CD4-positive, alpha-beta T cell treated with Interleukin-4 for 1 hour (primary cell): ENCODE measurements at regions not wholly inside any gene's neighbourhood (a gene's known extent, or its start where the extent isn't known, plus 50 kb on each side); places are given as distances from the start of the nearest gene placed in this dataset.
"Not testable (repeated sequence)": the region's sequence is repeated elsewhere in the genome, so short reads cannot be mapped to it uniquely, and the experiment has no call there.

Experiments used
- DNase-seq, 2 donors: peaks; one replicate each; pipeline ENCODE4 v3.0.0-alpha.2; 2020 to 2022

DNA sequence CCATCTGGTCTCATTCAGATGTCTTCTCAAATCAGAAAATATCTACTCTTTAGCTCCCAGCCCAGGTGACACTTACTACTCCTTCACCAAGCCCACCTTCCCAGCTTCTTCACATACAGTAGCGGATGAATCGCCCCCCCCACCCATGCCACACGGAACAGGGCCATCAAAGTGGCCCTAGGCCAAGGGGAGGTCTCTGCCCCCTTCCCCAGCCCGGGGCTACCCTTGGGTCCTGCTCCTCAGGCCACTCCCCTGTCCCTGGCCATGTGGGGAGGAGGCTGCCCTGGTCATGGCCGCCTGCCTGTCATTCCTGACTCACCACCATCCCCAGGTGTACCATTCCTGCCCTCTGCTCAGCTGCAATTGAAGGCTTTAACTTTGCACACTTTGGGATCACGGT, 142.8 kb downstream of the NECTIN1 start:
- no peak for DNase-seq

DNA sequence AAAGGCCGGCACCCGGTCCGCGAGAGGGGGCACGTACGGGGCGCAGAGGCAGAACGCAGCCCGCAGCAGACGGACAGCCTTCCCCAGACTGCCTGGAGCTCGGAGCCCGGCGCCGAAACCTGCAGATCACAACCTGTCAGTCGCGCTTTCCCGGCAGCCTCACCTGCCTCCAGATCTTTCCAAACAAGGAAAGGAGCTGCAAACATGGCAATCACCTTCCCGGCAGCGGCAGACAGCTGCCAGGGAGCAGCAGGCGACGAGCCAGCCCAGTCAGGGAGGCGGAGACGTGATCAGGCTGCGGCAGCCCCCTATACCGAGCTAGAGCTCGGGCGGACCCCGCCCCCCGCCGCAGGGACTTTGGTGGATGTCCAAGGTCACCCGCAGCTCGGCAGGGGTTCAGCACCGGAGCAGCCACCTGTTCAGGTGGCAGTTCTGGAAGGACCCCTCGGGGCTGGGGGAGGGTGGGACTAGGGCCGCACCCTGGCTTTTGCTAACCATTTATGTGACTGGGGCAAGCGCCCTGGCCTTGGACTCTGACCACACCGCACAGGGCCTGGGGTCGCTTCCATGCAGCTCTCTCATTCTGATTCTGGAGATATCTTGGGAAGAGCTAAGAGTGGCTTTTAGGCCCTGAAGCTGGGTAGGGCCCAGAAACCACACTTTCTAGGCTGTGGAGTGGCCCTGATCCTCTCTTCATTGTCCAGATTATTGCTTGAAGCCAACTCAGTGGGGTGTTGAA, 143.8 kb downstream of the NECTIN1 start:
- DNase-seq, result no peak

DNA sequence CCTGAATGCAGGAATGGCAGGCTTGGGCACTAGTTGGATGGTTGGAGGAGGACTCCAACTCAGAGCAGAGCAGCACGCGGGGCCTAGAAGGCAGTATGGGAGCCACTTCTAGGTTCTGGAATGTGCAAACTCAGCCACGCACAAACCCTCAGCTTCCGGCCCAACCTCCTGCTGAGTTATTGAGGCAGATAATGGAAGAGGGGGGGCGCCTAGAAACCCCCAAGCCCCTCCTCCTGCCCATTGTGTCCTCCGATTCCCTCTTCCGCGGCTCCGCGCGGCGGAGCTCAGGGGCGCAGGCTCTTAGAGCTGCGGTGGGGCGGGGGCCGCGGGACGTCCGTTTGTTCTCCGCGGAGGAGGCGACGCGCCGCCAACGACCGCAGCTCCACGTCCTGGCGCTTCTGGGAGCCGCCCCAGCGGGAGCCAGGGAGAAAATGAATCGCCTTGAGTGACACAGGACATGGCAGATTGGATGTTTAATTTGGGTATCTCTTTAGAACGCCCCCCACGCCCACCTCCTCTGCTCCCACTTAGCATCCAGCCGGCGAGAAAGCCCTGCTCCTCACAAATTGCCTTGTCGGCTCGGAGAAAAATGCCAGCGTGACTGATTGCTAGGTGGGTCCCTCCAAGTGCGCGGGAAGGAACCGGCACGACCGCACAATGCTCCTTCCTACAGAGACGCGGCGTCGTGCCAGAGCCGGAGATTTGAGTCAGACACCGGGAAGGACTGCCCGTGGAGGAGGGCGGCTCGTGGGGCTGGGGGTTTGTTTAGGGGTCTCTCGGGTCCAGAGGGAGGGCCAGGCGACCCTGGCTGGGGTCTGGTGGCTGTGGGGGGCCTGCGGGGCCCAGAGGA, 144.6 kb downstream of the NECTIN1 start:
- DNase-seq, result no peak

DNA sequence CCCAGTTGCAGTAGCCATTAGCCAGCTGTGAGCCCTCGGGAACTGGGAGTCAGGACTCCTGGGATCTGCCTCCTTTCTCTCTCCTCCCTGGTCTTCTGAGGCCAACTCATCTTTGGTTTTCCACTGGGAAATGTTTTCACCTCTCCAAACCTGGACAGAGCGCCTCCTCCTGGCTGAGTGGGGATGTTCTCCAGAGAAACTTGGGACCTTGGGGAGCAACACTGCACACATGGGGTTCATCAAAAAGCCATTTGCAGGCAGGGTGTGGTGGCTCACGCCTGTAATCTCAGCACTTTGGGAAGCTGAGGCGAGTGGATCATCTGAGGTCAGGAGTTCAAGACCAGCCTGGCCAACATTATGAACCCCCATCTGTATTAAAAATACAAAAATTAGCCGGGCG, 145.4 kb downstream of the NECTIN1 start:
- no peak for DNase-seq

DNA sequence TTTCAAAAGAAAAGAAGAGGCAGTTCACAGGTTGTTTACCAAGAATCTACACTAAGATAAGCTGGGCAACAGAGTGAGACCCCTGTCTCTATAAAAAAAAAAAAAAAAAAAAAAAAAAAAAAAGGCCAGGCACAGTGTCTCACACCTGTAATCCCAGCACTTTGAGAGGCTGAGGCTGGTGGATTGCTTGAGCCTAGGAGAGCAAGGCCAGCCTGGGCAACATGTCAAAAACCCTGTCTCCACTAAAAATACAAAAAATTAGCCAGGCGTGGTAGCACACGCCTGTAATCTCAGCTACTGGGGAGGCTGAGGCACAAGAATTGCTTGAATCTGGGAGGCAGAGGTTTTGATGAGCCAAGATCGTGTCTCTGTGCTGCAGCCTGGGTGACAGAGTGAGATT, 147.6 kb downstream of the NECTIN1 start:
- not testable (repeated sequence) for DNase-seq

DNA sequence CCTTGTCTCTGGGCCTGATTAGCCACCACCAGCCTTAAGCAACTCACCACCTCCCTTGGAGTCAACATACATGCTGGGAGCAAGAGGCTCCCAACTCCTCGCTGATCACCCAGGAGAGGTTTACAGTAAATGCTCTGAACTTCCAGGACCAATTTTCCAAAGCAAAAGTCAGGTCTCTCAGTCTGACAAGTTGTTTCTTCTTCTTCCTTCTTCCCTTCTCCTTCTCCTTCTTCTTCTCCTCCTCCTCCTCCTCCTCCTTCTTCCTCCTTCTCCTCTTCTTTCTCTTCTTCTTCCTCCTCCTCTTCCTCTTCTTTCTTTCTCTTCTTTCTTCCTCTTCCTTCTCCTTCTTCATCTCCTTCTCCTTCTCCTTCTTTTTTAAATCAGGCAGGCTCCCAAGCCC, 148.2 kb downstream of the NECTIN1 start:
- DNase-seq, result no peak

DNA sequence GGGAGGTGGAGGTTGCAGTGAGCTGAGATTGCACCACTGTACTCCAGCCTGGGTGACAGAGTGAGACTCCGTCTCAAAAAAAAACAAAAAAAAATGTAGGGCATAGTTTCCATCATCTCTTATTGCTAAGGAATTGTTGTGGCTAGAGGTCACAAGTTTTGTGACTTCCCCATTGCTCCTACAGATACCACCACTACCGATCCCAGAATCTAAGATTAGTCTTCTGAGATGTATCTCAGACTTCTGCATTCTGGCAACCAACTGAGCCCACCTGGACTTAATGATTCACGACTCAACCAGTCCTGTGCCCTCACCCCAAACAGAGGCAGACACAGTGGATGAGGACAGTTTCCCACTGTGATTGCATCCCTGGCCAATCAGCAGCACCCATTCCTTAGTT, 148.9 kb downstream of the NECTIN1 start:
- no peak for DNase-seq

DNA sequence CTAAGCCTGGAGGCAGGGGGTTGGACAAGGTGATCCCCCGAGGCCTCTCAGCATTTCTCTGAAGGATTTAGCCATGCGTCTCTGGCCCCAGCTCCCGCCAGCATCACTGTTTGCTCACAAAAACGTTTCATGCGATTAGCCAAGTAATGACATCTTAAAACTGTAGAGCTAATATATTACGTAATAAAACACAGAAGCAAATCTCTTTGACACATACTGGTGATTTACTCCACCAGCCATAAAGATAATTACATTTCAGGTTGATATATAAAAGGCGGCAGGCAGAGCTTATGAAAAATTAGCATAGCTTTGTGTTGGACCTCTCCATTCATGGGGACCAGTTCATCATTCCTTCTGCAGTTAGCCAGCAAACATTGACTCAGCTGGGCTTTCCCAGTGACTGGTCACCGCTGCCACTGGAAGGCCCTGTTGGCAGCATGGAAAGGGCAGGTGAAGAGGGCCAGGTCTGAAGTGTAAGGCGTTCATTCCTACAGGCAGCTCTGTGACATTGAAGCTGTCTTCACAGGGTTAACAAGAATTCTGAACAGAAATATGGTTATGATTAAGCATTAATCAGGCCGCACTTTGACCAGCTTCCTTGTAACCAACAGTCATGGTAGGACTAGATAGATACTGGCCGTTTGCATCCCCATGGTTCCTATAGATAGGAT, 150.3 kb downstream of the NECTIN1 start:
- DNase-seq, result no peak

DNA sequence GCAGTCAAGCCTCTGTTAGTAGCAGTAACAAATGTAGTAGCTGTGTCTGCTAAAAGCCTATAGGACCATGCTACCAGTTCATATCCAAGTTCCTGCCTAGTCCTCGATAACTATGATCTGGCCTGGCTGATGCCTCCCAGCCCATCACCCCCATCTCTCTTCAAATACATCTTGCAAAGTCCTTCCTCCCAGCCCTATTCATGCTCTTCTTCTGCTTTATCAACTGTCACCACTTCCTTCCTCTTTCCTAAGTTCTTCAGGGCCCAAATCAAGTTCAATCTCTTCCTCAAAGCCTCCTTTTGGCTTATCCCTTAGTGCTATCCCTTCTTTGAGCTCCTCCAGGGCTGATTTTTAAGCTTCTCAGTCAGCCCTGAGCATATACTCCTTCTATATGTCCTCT, 150.9 kb upstream of the THY1 start:
- no peak for DNase-seq

DNA sequence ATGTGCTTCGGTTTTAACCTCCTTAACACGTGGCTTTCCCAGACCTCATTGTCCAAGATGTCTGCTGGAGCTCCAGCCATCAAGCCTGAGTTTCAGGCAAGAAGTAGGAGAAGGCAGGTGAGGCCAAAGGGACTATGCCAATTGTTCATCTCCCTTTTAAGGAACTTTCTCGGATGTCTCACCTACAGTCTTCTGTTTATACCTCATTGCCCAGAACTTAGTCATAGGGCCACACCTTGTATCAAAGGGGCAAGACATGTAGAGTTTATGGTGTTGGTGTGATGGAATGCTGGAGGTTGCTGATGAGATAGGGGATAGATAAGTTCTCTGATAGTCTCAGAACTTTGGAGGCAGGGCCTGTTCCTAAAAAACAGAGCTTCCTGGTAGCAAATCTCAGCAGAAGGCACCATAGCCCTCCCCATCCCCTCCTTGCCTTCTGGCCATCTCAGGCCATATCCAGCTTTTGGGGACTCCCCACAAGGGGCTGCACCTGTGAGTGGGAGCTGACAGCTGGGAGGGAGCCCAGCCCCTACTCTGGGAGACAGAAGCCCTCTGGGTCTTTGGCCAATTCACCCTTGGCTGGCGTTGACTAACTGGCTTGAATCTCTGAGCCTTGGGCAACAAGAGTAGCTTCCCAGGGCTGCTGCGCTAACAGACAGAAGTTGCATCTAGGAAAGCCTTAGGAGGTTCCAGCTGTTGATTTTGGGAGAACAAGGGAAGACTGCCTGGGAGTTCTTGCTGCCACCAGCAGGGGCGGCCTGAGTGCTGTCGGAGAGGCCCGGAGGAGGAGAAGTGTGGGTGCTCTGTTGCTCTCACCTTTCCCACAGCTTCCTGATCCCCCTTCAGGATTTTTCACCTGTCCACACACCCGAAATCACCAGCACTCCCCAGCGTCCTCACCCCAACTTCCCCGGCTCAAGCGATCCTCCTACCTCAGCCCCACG, 149.8 kb upstream of the THY1 start:
- DNase-seq, result no peak

DNA sequence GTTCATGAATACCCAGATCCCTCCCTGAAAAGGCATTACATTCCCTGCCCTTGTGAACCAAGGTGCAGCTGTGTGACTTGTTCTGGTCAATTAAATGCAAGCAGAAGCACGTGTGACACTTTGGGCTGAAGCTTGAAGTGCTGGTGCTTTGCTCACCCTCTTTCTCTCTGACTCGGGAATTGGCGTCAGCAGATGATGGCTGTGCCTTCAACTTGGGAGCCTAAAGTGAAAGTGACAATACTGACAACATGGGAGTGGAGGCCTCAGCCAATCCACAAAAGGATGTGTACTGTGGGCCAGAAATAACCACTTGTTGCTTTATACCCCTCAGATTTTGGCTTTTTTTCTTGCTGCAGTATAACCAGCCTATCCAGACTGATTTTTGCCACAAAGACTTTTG, 148.3 kb upstream of the THY1 start:
- no peak for DNase-seq

DNA sequence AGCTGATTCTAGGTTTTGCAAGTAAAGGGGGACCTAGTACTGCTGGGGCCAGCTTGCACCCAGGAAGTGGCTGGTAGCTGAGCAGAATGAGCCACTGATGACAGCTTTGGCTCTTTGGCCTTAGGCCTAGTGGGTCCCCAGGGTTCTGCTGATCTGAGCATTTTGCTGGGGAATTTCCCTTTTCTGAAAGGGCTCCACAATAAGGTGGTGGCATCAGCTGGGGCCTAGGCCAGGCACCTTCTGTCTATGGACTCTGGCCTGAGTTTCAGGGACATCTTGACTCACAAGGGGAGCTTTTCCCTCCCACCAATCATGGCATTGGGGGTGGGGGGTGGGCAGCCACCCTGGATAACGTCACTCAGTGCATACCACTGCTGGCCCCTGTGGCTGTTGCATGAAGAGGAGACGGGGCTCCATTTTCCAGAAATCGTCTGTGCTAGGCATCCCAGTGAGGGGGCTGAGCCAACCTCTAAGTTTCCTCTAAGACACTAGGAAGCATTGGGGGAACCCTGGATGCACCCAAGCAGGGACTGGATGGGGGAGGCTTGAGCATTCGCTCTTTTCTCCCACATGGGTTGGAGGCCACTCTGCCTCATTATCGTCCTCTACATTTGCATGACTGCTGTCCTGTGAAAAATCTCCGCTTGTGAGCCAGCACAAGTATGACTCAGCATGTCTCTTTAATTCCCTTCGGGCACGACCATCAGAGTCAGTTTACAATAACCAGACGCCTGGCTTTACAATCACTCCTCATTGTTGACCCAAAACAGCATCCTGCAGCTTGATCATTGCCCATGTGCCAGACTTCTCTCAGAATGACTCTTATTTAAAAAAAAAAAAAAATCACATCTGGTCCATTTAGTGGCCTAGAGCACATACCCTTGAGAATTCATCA, 145.0 kb upstream of the THY1 start:
- DNase-seq, result no peak

DNA sequence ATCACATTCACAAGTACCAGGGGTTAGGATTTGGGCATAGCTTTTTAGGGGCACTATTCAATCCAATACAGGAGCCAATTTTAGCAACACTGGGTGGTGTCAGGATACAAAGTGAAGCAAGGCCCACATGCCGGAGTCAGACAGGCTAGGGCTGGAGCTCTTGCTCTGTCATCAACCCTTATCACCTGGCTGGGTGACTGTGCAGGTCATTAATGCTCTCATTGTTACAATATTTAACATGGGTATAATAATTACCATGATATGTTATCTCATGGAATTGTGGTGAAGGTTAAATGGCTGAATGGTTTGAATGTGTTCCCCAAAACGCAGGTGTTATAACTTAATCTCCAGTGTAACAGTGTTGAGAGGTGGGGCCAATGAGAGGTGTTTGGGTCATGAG, 143.3 kb upstream of the THY1 start:
- no peak for DNase-seq

DNA sequence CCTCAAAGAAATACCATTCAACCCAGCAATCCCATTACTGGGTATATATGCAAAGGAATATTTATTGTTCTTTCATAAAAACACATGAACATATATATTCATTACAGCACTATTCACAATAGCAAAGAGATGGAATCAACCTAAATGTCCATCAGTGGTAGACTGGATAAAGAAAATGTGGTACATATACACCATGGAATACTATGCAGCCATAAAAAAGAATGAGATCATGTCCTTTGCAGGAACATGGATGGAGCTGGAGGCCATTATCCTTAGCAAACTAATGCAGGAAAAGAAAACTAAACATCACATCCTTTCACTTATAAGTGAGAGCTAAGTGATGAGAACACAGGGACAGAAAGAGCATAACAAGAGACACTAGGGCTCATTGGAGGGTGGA, 142.7 kb upstream of the THY1 start:
- not testable (repeated sequence) for DNase-seq

DNA sequence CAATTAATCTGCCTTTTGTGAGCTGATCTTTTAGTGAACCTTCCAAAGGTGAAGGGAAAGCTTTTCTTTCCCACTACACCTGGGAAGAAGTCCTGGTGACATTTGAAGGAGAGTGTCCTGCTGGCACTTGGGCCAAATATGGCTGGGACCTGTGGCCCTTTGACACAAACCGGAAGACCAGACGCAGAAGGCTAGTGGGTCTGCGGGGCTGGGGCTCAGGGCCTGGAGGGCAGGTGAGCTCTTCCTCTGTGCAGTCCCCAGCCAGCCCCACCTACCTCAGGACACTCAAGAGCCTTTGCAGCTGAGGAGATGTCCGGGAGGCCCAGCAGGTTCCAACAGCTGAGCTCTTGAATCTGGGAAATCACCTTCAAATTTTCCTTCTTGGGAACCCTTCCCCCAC, 138.0 kb upstream of the THY1 start:
- DNase-seq, result no peak

DNA sequence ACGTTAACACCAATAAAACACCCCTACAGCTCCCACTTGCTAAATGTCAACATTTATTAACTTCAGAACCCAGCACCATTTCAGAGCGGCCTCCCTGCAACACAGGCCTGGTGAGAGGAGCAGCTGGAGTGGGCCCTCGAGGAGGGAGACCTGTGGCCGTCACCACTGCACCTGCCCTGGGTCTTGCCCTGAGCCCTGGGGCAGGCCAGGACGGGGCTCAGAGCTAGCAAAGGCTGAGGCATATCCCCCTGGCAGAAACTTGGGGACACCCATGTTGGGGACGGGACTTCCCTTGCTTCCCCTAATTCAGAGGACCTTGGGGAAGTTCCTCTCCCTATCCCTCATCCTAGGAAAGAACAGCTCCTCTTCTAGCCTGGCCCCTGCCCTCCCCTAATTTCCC, 137.3 kb upstream of the THY1 start:
- DNase-seq, result no peak

DNA sequence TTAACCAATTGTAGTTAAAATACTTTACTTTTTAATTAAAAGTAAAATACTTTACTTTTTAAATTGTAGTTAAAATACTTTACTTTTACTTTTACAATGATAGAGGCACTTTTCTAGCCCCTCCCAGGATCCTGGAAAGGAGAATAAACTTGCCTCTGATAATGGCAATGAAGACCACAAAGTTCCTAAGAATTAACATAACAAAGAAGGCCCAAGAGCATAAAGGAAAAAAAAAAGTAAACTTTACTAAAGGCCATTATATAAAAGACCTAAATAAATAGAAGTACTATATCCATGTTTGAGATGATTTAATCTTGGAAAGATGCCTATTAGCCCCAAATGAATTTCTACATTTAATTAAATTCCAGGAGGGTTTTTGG, 129.1 kb upstream of the THY1 start:
- DNase-seq, result no peak

DNA sequence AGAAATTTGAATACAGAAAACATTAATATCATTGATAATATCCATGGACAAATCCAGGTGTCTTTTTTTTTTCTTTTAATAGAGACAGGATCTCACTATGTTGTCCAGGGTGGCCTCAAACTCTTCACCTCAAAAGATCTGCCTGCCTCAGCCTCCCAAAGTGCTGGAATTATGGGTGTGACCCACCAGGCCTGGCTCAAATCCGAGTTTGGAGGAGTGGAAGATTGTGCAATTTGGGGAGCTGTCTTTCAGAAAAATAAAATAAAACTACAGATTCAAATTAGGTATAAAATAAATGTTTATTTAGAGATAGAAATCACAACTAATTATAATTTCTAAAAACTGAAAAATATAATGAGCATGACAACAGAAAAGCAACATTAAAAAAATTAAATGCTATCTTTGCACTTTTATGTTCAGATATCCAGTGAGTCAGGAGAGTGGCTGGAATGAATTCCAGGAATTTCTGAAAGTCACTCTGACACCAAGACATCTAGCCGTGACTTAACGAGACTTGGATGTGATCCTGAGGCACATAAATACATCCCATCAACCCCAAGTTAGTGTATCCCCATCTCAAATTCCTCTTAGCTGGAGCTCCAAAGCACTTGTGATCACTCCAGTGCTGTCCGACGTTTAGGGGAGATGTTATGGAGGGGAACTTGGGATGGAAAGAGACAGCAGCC, 128.6 kb upstream of the THY1 start:
- DNase-seq, result no peak

DNA sequence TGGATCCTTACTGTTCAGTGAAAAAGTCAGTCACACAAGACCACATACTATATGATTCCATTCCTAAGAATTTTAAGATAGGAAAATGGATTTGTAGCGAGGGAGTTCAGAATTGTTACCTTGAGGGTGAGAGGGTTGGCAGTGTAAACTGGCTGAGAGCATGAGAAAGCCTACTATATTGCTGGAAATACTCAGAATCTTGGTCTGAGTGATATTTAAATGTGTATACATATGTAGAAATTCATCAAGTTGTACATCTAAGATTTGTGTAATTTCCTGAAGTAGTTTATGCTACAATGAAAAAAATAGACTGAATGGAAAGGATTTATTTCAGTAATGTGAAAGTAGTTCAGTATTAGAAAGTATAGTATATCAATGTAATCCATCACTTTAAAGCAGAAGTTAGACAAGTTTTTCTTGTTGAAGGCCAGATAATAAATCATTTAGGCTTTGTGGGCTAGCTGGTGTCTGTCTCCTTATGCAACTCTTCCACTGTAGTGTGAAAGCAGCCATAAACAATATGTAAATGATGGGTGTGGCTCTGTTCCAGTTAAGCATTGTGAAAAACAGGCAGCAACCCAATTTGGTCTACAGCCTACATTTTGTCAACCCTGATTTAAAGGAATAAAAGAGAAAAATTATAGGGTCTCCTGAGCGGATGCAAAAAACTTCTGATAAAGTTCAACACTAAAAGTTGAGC, 127.2 kb upstream of the THY1 start:
- DNase-seq, result no peak

DNA sequence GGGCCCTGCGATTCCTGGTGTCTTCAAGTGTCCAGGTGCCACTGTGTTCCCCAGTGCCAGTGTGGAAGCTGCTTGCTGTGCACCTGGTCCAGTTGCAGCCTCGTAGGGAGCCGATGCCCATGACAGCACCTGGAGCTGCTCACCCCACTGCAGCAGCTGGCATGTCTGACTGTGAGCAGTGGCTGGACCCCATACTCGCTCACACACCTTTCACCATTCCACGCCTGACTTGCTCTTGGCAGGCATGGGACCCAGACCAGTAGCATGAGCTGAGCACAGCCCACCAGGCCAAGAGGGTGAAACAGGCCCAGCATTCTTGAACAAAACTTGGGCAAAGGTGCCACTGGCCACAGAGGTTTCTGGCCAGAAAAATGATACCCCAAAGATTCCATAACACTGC, 124.5 kb upstream of the THY1 start:
- no peak for DNase-seq
